Breast epithelium (tissue), 3 donors: ENCODE measurements at regions not wholly inside any gene's neighbourhood (a gene's known extent, or its start where the extent isn't known, plus 50 kb on each side); places are given as distances from the start of the nearest gene placed in this dataset.

Experiments used
- POLR2A ChIP-seq: fragments of 450-650 bp; IDR thresholded peaks from one replicate; pipeline ENCODE4 v1.6.1; 2016; ENCODE audit warnings: antibody characterized with exemption, mild to moderate bottlenecking, moderate library complexity
- TF ChIP-seq, protein P1 (sequence below), 3 donors: fragments of 450-650 bp; IDR thresholded peaks; one replicate each; pipeline ENCODE4 v1.5.1; 2016 to 2017; ENCODE audit warnings: antibody characterized with exemption in 3 of 3, mild to moderate bottlenecking in 3 of 3, moderate library complexity in 3 of 3

DNA sequence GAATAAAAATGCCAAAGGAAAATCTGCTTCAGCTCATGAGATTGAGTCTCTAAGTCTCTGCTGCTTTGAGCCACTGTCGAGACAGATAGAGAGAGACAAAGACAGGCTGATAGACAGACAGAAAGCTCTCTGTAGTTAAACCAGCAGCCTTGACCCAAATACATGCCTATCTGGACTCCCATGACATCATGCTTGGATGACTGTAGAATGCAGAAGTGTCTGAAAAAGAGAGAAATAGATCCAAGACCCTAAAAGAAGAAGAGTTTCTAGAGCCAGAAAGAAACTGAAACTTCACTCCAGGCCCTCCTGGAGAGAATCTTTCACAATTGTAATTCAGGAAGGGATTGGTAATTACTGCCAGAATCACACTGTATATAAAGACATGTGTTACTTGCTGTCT lies 122.6 kb upstream of the PLXNC1 start:
- TF ChIP-seq POLR2A = no peak
- TF ChIP-seq, protein P1, sequence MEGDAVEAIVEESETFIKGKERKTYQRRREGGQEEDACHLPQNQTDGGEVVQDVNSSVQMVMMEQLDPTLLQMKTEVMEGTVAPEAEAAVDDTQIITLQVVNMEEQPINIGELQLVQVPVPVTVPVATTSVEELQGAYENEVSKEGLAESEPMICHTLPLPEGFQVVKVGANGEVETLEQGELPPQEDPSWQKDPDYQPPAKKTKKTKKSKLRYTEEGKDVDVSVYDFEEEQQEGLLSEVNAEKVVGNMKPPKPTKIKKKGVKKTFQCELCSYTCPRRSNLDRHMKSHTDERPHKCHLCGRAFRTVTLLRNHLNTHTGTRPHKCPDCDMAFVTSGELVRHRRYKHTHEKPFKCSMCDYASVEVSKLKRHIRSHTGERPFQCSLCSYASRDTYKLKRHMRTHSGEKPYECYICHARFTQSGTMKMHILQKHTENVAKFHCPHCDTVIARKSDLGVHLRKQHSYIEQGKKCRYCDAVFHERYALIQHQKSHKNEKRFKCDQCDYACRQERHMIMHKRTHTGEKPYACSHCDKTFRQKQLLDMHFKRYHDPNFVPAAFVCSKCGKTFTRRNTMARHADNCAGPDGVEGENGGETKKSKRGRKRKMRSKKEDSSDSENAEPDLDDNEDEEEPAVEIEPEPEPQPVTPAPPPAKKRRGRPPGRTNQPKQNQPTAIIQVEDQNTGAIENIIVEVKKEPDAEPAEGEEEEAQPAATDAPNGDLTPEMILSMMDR (IDR thresholded peaks at IDR 0.05) = no peak
